Breast epithelium (tissue), 4 donors: ENCODE measurements at regions not wholly inside any gene's neighbourhood (a gene's known extent, or its start where the extent isn't known, plus 50 kb on each side); places are given as distances from the start of the nearest gene placed in this dataset.

Source experiments
- DNase-seq, 2 donors: peaks; one replicate each; pipeline ENCODE4 v3.0.0-alpha.2; 2019; ENCODE audit warnings: low spot score in 2 of 2
- H3K27ac ChIP-seq, 2 donors: fragments of 200-600 bp; sonication (generic) in 1 of 2; one replicate each; pipeline ENCODE4 v1.5.1; 2016 to 2019; ENCODE audit warnings: mild to moderate bottlenecking in 1 of 2
- H3K27me3 ChIP-seq, 2 donors: fragments of 200-600 bp; sonication (generic) in 1 of 2; one replicate each; pipeline versions ENCODE4 v1.5.1 to v1.6.0; 2017 to 2019; ENCODE audit warnings: control low read depth in 1 of 2, mild to moderate bottlenecking in 1 of 2
- H3K36me3 ChIP-seq: fragments of 200-600 bp; one replicate; pipeline ENCODE4 v1.5.1; 2019
- H3K4me1 ChIP-seq, 2 donors: fragments of 200-600 bp; sonication (generic); one replicate each; pipeline ENCODE4 v1.5.1; 2016 to 2019; ENCODE audit warnings: control low read depth in 1 of 2
- H3K4me3 ChIP-seq, 3 donors: fragments of 200-600 bp; sonication (generic); 1 replicate in 2 of 3; 2 replicates in 1 of 3; pipeline ENCODE4 v1.5.1; 2016 to 2019; ENCODE audit warnings: mild to moderate bottlenecking in 3 of 3, moderate library complexity in 2 of 3
- H3K9me3 ChIP-seq, 2 donors: fragments of 200-600 bp; sonication (generic) in 1 of 2; one replicate each; pipeline ENCODE4 v1.5.1; 2016 to 2019; ENCODE audit warnings: control low read depth in 1 of 2
- POLR2A ChIP-seq: fragments of 450-650 bp; IDR thresholded peaks from one replicate; pipeline ENCODE4 v1.6.1; 2016; ENCODE audit warnings: antibody characterized with exemption, mild to moderate bottlenecking, moderate library complexity
- POLR2AphosphoS5 ChIP-seq, 3 donors: sonication (generic); formaldehyde crosslinking; IDR thresholded peaks; one replicate each; pipeline ENCODE4 v1.6.1; 2017; ENCODE audit warnings: antibody characterized with exemption in 3 of 3
- intact Hi-C: fragments of 100-400 bp; cut with DNase I; formaldehyde crosslinking; loops from one replicate; pipeline ENCODE4 v1.15.1; 2023; ENCODE audit warnings: low total_unique reads
- TF ChIP-seq, protein P1 (sequence below), 3 donors: fragments of 450-650 bp; IDR thresholded peaks; one replicate each; pipeline ENCODE4 v1.5.1; 2016 to 2017; ENCODE audit warnings: antibody characterized with exemption in 3 of 3, mild to moderate bottlenecking in 3 of 3, moderate library complexity in 3 of 3

DNA sequence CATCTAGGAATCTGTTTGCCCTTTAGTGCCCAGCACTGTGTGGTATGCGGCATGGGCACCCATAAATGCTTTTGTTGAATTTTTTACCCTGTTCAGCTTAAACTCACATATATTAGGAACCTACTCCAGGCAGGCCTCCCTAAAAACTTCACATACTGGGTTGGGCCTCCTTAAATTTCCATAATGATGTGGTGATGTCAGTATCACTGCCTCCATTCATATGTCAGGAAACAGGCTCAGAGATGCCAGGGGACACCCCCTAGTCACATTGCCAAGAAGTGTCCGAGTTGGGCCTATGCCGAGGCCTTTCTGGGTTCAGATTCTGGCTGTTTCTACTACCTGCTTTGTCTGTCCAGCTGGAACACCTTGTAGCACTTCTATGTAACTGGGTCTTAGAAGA lies 55.7 kb upstream of the RUNX3 start:
- no peak for DNase-seq
- TF ChIP-seq POLR2A = no peak
- TF ChIP-seq, protein P1, sequence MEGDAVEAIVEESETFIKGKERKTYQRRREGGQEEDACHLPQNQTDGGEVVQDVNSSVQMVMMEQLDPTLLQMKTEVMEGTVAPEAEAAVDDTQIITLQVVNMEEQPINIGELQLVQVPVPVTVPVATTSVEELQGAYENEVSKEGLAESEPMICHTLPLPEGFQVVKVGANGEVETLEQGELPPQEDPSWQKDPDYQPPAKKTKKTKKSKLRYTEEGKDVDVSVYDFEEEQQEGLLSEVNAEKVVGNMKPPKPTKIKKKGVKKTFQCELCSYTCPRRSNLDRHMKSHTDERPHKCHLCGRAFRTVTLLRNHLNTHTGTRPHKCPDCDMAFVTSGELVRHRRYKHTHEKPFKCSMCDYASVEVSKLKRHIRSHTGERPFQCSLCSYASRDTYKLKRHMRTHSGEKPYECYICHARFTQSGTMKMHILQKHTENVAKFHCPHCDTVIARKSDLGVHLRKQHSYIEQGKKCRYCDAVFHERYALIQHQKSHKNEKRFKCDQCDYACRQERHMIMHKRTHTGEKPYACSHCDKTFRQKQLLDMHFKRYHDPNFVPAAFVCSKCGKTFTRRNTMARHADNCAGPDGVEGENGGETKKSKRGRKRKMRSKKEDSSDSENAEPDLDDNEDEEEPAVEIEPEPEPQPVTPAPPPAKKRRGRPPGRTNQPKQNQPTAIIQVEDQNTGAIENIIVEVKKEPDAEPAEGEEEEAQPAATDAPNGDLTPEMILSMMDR (IDR thresholded peaks at IDR 0.05) = no peak
- TF ChIP-seq POLR2AphosphoS5 (IDR thresholded peaks at IDR 0.05) = no peak
- H3K4me1 ChIP-seq = no peaks in the 10 kb centered on the region

DNA sequence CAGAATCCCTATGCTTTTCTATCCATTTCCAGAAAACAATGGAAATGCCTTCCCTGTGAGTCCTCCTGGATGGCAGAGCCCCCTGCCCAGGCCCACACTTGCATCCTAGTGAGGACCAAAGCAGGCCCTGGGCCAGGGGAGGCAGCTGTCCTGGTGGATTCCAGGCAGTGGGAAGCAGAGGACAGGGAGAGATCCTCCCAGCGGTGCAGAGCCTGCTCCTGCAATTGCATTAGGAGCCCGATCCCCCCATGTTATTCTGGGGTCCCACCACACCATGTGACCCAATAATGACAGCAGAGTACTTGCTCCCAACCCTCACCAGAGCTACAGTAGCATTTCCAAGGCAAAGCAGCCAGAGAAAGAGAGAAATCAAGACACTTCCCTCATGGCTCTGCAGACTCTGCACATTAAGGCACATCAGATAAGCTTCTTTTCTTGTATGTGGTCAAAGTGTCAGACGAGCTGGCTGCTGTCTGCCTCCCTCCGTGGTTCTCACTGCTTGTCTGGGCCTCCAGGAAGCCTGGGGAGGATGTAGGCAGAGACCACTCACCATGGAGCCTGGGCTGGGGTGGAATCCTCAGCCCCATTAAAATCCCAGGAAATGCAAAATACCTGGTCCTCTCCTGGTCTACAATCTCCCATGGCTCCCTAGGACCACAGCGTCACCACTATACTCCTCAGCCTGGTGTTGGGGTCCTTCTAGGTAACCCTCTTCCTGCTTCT lies 54.9 kb upstream of the RUNX3 start:
- TF ChIP-seq POLR2AphosphoS5 (IDR thresholded peaks at IDR 0.05) = no peak
- TF ChIP-seq, protein P1 (IDR thresholded peaks at IDR 0.05) = no peak
- TF ChIP-seq POLR2A = no peak
- no peaks in the 10 kb centered on the region for H3K4me1 ChIP-seq
- DNase-seq = no peak
- no peaks in the 10 kb centered on the region for H3K27me3 ChIP-seq
- no peak overlapping the region for H3K4me3 ChIP-seq
- H3K36me3 ChIP-seq = no peaks in the 10 kb centered on the region
- intact Hi-C loops = no loop called here
- no peaks in the 10 kb centered on the region for H3K9me3 ChIP-seq
- H3K27ac ChIP-seq = no peak overlapping the region

More for the DNA sequence above, 55.7 kb upstream of the RUNX3 start:
- H3K36me3 ChIP-seq = no peaks in the 10 kb centered on the region
- no peaks in the 10 kb centered on the region for H3K27me3 ChIP-seq
- no peak overlapping the region for H3K27ac ChIP-seq
- no peaks in the 10 kb centered on the region for H3K9me3 ChIP-seq
- intact Hi-C loops = no loop called here
- H3K4me3 ChIP-seq = no peak overlapping the region

DNA sequence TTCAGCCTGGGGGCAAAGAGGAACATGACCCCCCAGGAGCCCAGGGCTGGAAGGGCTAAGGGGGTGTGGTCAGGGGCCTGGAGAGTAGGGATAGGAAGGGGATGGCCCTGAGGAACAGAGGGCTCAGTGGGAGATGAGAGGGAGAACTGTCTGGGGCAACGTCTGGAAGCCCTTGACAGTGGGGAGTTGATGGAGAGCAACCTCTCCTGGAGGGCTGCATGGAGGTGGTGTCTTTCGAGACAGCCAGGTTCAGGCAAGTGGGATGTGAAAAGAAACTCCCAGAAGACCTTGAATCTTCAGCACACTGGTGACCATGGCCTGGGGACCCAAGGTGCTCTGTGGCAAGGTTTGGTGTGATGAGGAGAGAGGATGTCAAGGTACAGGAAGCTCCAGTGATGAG lies 54.2 kb upstream of the RUNX3 start:
- DNase-seq = no peak
- no peak overlapping the region for H3K27ac ChIP-seq
- no peaks in the 10 kb centered on the region for H3K27me3 ChIP-seq
- H3K36me3 ChIP-seq = no peaks in the 10 kb centered on the region
- no peak overlapping the region for H3K4me3 ChIP-seq
- intact Hi-C loops = no loop called here
- no peaks in the 10 kb centered on the region for H3K9me3 ChIP-seq
- H3K4me1 ChIP-seq = no peaks in the 10 kb centered on the region
- TF ChIP-seq POLR2AphosphoS5 (IDR thresholded peaks at IDR 0.05) (no peak), POLR2A (no peak)
- TF ChIP-seq, protein P1 (IDR thresholded peaks at IDR 0.05) = no peak

DNA sequence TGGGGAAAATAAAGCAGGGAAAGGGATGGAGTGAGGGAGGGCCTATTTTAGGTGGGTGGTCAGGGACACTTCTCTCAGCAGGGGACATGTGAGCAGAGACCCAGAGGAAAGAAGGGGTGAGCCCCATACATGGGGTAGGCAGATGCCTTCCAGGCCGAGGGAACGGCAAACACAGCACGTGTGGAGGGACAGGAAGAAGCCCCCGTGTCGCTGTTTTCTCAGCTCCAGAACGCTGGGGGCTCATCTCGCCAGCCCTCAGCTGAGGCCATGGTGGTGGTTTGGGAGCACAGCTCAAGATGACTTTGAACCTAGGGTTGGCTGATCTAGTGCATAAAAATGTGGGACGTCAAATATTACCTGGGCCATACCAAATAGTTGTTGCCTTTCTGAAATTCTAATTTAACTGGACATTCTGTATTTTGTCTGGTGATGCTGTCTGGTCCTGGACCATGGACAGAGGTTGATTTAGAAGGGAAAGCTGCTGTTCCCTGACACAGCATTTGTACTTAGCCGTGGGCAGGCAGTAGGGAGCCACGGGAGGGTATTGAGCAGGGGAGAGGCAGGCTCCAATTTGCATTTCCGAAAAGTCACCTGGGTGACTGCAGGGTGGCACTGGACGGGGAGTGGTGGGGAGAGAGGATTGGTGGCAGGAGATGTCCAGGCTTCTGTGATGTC lies 53.1 kb upstream of the RUNX3 start:
- Histone ChIP-seq H3K27me3 (no peaks in the 10 kb centered on the region), H3K9me3 (no peaks in the 10 kb centered on the region), H3K4me1 (no peaks in the 10 kb centered on the region), H3K36me3 (no peaks in the 10 kb centered on the region), H3K4me3 (no peak overlapping the region), H3K27ac (no peak overlapping the region)
- intact Hi-C loops = no loop called here
- DNase-seq = no peak
- TF ChIP-seq POLR2AphosphoS5 (IDR thresholded peaks at IDR 0.05) (no peak), POLR2A (no peak)
- TF ChIP-seq, protein P1 (IDR thresholded peaks at IDR 0.05) = no peak

DNA sequence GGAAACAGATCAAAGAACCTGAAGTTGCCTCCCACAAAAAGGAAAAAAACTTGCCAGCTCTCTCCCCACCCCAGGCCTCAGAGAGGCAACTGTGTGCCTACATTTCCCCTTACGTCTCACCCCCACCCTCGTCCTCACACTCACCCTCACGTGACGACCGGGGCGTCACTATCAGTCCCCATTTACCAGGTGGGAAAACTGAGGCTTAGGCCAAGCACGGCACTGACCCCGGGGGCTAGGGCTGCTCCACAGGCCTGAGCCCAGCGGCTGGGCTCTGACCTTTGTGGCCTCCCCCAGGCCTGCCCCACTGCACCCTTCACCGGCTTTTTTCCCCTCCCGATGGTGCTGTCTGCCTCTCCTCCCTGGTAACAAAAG lies 51.5 kb upstream of the RUNX3 start:
- H3K4me1 ChIP-seq = no peaks in the 10 kb centered on the region
- H3K4me3 ChIP-seq = no peak overlapping the region
- H3K27me3 ChIP-seq = no peaks in the 10 kb centered on the region
- H3K9me3 ChIP-seq = no peaks in the 10 kb centered on the region
- H3K27ac ChIP-seq = no peak overlapping the region
- intact Hi-C loops = no loop called here
- DNase-seq = no peak
- TF ChIP-seq POLR2AphosphoS5 (IDR thresholded peaks at IDR 0.05) (no peak), POLR2A (no peak)
- TF ChIP-seq, protein P1 (IDR thresholded peaks at IDR 0.05) = no peak
- H3K36me3 ChIP-seq = no peaks in the 10 kb centered on the region
